DOHH2 (cell line): ENCODE measurements at regions not wholly inside any gene's neighbourhood (a gene's known extent, or its start where the extent isn't known, plus 50 kb on each side); places are given as distances from the start of the nearest gene placed in this dataset.

ENCODE experiments used
- H3F3A ChIP-seq: fragments of 200-600 bp; sonication (generic), shearing (Covaris generic); 2 replicates; pipeline ENCODE4 v1.6.0; 2016; ENCODE audit warnings: antibody characterized with exemption, mild to moderate bottlenecking; ENCODE audit not compliant: control insufficient read depth, insufficient read depth
- H3K27ac ChIP-seq: fragments of 200-600 bp; sonication (generic); 2 replicates; pipeline ENCODE4 v1.5.1; 2014; ENCODE audit warnings: low read depth, mild to moderate bottlenecking, low read length, moderate library complexity
- H3K27me3 ChIP-seq: fragments of 200-600 bp; sonication (generic); 2 replicates; pipeline ENCODE4 v1.6.1; 2014; ENCODE audit warnings: mild to moderate bottlenecking, low read length, mixed read lengths; ENCODE audit not compliant: control insufficient read depth
- H3K36me3 ChIP-seq: fragments of 200-600 bp; sonication (generic); 2 replicates; pipeline ENCODE4 v1.6.1; 2014; ENCODE audit warnings: mild to moderate bottlenecking, low read length, moderate library complexity, mixed read lengths; ENCODE audit not compliant: control insufficient read depth
- H3K4me1 ChIP-seq: fragments of 200-600 bp; sonication (generic); 2 replicates; pipeline ENCODE4 v1.6.1; 2014; ENCODE audit warnings: mild to moderate bottlenecking, low read length, mixed read lengths; ENCODE audit not compliant: control insufficient read depth
- H3K4me2 ChIP-seq: fragments of 200-600 bp; sonication (generic); 2 replicates; pipeline ENCODE4 v1.6.0; 2014; ENCODE audit warnings: mild to moderate bottlenecking, low read length, moderate library complexity
- H3K4me3 ChIP-seq: fragments of 200-600 bp; sonication (generic); 2 replicates; pipeline ENCODE4 v1.5.1; 2014; ENCODE audit warnings: mild to moderate bottlenecking, low read length, mixed read lengths
- H3K79me2 ChIP-seq: fragments of 200-600 bp; sonication (generic); 2 replicates; pipeline ENCODE4 v1.6.1; 2014; ENCODE audit warnings: mild to moderate bottlenecking, low read length, mixed read lengths; ENCODE audit not compliant: control insufficient read depth
- H3K9me2 ChIP-seq: fragments of 200-600 bp; sonication (generic); replicated peaks from 2 replicates; pipeline ENCODE4 v1.6.1; 2014; ENCODE audit warnings: mild to moderate bottlenecking, low read length, mixed read lengths; ENCODE audit not compliant: control insufficient read depth
- H3K9me3 ChIP-seq: fragments of 200-600 bp; sonication (generic); 2 replicates; pipeline ENCODE4 v1.6.1; 2014; ENCODE audit warnings: antibody characterized with exemption, low read length, mixed read lengths; ENCODE audit not compliant: control insufficient read depth, insufficient read depth
- H4K20me1 ChIP-seq: fragments of 200-600 bp; sonication (generic); 2 replicates; pipeline ENCODE4 v1.6.0; 2014; ENCODE audit warnings: low read depth, mild to moderate bottlenecking, antibody characterized with exemption, low read length, moderate library complexity; ENCODE audit not compliant: control insufficient read depth, insufficient read depth
- CTCF ChIP-seq: fragments of 200-600 bp; sonication (generic); IDR thresholded peaks from one replicate; pipeline ENCODE4 v1.5.1; 2014; ENCODE audit warnings: antibody characterized with exemption, mild to moderate bottlenecking, low read depth, low read length; ENCODE audit not compliant: poor library complexity, severe bottlenecking
- EZH2phosphoT487 ChIP-seq: fragments of 200-600 bp; sonication (generic); IDR thresholded peaks from 2 replicates; pipeline ENCODE4 v1.6.1; 2017; ENCODE audit warnings: borderline replicate concordance, mild to moderate bottlenecking, antibody characterized with exemption, low read length, moderate library complexity, mixed read lengths

- no peak overlapping the region for H3K4me2 ChIP-seq
- H3K79me2 ChIP-seq = no peaks in the 10 kb centered on the region
- H3K36me3 ChIP-seq = no peaks in the 10 kb centered on the region
- no peak for TF ChIP-seq CTCF
- no peak overlapping the region for H3K4me3 ChIP-seq
- H3F3A ChIP-seq = no peaks in the 10 kb centered on the region
- no peaks in the 10 kb centered on the region for H3K9me2 ChIP-seq
- no peaks in the 10 kb centered on the region for H3K27me3 ChIP-seq
- H3K9me3 ChIP-seq = no peaks in the 10 kb centered on the region
- no peaks in the 10 kb centered on the region for H3K4me1 ChIP-seq
- no peaks in the 10 kb centered on the region for H4K20me1 ChIP-seq
- H3K27ac ChIP-seq = no peak overlapping the region
These were observed 341.8 kb downstream of the CYRIA start for GRCh38 chr2:16323551-16324543.

DNA sequence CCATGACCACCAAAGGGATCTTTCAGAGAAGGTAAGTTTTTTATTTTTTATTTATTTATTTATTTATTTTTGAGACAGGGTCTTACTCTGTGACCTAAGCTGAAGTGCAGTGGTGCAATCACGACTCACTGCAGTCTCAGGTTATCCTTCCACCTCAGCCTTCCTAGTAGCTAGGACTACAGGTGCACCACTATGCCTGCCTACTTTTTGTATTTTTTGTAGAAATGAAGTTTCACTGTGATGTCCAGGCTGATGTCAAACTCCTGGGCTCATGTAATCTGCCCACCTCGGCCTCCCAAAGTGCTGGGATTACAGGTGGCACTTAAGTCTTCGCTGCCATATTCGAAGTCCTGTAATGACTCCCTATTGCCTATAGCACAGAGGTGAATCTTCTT is 342.5 kb downstream of the CYRIA start:
- Histone ChIP-seq H3K4me3 (no peak overlapping the region), H3K36me3 (no peaks in the 10 kb centered on the region), H4K20me1 (no peaks in the 10 kb centered on the region), H3K4me2 (no peak overlapping the region), H3F3A (no peaks in the 10 kb centered on the region), H3K27me3 (no peaks in the 10 kb centered on the region), H3K79me2 (no peaks in the 10 kb centered on the region), H3K9me2 (no peaks in the 10 kb centered on the region), H3K4me1 (0 out of 2 replicates have a peak, but pooled peaks cover 5% of the 10 kb centered on the region), H3K9me3 (no peaks in the 10 kb centered on the region), H3K27ac (no peak overlapping the region)
- TF ChIP-seq CTCF (no peak), EZH2phosphoT487 (no peak)

- Histone ChIP-seq H3K27me3 (no peaks in the 10 kb centered on the region), H3K9me3 (no peaks in the 10 kb centered on the region), H3K36me3 (no peaks in the 10 kb centered on the region), H3K4me3 (no peak overlapping the region), H3K4me2 (no peak overlapping the region), H3K27ac (no peak overlapping the region), H3K4me1 (0 out of 2 replicates have a peak, but pooled peaks cover 5% of the 10 kb centered on the region), H3F3A (no peaks in the 10 kb centered on the region), H3K79me2 (no peaks in the 10 kb centered on the region), H3K9me2 (no peaks in the 10 kb centered on the region), H4K20me1 (no peaks in the 10 kb centered on the region)
- TF ChIP-seq CTCF (no peak), EZH2phosphoT487 (no peak)
These were observed 343.1 kb downstream of the CYRIA start for GRCh38 chr2:16322308-16323125.
